Left lobe of liver (tissue), 2 donors: ENCODE measurements at regions not wholly inside any gene's neighbourhood (a gene's known extent, or its start where the extent isn't known, plus 50 kb on each side); places are given as distances from the start of the nearest gene placed in this dataset.
"Not testable (repeated sequence)": the region's sequence is repeated elsewhere in the genome, so short reads cannot be mapped to it uniquely, and the experiment has no call there.

Experiments used
- ATAC-seq: fragments of 200-7000 bp; cut with Tn5 transposase; one replicate; pipeline ENCODE4 v1.9.1; 2020; ENCODE audit warnings: mild to moderate bottlenecking, moderate library complexity
- DNase-seq: peaks from one replicate; pipeline ENCODE4 v3.0.0-alpha.2; 2020; ENCODE audit warnings: low spot score
- donor health status: DM: no; HTN: no; CAD: no; lungs with moderate emphysema.
- donor health status: DM: no; HTN: yes; CAD: no.

DNA sequence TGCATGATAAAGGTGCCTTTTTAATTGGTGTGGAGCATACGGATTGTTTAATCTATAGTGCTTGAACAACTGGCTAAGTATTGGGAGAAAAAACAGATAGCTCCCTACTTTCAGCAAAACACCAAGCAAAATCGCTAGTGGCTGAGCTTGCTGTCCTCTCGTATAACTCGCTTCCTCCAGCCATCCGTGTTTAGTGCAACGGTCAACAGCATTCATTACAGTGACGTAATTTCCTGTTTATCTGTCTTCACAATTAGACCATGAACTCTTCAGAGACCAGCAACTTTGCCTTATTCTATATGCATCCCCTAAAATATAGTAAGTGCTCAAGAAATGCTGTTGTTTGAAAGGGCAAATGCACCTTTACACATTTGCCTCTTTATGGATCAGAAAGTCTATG is 511.9 kb downstream of the HAPSTR1 start:
- DNase-seq (no peak), ATAC-seq (no peak)

DNA sequence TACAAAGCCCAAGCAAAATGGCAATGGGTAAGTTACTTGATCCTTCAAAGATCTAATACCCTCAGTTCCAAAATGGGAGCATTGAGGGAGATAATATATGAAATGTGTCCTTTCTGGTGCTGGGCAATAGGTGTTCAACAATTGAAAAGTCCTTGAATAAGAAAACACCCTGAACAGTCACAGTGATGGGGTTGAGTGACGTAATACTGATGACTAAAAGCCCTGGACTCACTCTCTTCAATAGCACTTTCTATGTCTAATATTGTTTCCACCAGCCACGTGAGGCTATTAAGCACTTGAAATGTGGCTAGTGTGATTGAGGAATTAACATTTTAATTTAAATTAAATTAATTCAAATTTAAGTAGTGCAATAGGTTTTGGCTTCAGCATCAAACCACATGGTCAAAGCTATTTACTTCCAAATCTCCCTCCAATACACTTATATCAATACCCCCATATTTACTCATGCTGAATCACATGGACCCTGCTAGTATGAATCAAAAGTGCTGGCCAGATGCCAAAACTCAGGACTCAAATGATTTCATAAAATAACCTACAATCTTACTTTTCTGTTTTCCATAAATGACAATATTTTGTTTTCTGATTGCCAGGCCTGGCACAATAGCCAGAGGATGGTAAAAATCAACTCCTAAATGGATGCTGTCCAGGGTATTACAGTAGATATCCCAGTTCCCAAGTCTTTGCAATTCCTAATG is 516.2 kb downstream of the HAPSTR1 start:
- ATAC-seq (no peak), DNase-seq (no peak)

DNA sequence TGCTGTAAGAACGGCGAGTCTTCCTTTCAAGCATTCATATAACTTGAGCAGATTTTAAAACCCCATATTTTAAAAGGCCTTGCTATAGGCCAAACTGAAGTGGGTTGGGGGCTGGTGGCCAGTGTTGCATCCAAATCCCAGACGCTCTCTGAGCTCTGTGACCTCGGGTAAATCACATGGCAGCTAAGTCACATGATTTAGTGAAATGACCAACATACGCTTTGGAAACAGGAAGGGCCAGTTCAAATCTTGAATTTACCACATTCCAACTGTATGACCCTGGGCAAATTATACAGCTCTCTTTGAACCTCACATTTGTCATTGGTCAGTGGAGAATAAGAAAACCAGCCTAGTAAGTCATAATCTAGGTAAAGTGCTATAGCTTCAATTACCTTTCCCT is 519.3 kb downstream of the HAPSTR1 start:
- ATAC-seq (no peak), DNase-seq (no peak)

DNA sequence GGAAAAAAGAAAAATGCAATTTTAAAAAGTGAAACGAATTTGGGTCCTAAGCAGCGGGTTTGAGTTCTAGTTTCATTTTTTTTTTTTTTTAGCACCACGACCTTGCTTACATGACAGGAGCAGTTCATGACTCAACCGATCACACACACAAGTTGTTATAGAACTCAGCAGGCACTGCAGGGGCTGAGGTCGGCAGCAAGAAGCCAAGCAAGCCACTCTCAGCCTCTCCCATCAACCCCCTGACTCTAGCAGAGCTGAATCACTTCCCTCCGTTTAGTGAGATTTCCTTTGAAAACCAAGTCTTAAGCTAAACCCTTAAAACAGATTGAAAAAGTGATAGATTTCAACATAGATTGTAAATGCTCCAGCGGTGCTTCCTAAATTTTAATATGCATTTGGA is 520.8 kb downstream of the HAPSTR1 start:
- ATAC-seq (no peak), DNase-seq (no peak)

DNA sequence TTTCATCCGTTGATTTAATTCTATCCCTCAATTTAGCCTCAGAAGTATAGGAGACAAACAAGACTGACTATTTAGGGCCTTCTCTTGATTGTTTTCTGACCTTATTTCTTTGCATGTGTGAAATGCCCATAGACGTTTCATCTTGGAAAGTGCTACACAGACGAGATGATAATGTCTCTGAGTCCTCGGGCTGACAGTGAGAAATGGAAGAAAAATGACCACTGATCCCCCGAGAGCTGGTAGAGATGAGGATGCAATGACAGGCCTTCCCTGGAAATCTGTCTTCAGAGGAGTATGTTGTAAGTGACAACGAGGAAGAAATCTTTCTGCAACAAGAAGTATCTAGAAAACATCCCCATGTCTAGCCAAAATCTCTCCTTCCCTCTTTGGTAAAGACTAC is 522.9 kb downstream of the HAPSTR1 start:
- no peak for ATAC-seq

DNA sequence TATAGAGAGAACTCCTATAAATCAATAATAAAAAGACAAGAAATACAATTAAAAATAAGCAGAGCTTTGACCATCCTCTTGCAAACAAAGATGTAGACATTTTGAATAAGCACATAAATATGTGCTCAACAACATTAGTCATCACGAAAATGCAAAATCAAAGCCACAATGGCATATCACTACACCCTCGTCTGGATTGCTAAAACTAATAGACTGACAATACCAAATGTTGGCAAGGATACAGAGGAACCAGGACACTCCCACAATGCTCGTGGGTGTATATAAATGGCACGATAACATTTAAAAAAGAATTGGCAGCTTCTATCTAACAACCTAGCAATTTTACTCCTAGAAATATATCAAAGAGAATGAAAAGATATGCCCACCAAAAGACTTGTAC is 530.8 kb downstream of the HAPSTR1 start:
- DNase-seq (no peak), ATAC-seq (no peak)

More for the DNA sequence above, 522.9 kb downstream of the HAPSTR1 start:
- no peak for DNase-seq

DNA sequence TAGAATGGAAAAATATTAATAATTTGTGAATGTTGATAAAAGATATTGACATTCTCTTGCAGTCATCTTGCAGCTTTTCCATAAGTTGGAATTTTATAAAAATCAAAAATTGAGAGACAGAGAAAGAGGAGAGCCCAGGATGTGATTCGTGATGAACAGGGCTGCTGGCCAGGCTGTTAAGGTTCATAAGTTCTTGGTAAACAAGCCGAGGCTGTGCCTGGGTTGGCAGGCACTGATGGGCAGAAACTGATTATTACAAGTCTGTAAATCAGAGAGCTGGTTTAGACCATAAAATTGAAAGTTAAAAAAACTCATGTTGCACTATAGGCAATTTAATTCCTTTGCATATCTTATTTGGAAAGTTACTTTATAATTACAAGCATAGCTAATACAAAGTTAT is 533.7 kb downstream of the HAPSTR1 start:
- ATAC-seq = peak; percentile 79
- DNase-seq = no peak

DNA sequence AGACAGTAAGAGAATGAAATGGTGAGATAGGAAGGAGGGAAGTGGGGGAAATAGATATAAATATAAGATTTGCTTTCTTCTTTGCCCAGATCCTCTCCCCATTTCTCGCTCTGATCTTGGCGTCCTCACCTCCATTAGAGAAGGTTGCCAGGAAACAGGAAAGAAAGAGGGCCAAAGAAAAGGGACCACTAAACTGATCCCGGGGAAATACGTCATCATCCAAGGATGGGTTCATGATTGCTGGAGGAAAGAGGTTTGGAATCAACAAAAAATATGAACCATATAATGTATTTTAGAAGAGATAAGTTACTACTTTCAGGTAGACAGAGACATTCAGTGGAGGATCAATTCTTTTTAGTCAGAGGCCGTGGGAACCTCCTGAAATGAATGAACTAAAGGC is 536.0 kb downstream of the HAPSTR1 start:
- no peak for ATAC-seq
- DNase-seq = no peak

DNA sequence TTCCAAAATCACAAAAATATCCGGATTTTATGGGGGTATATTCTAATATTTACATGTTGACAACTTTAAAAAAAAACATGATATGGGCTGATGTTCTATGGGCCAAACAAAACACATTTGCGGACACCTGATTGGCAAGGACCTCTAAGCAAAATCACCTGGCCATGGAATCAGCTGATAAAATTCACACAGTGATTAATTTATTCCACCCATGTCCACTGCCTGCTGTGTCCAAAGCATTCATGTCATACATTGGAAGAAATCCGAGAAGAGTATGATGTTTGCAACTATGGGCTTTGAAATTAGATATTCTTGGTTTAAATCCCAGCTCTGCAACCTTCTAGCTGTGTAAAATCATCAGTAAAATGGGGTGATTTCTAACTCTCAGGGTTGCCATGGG is 538.7 kb downstream of the HAPSTR1 start:
- no peak for ATAC-seq
- no peak for DNase-seq

DNA sequence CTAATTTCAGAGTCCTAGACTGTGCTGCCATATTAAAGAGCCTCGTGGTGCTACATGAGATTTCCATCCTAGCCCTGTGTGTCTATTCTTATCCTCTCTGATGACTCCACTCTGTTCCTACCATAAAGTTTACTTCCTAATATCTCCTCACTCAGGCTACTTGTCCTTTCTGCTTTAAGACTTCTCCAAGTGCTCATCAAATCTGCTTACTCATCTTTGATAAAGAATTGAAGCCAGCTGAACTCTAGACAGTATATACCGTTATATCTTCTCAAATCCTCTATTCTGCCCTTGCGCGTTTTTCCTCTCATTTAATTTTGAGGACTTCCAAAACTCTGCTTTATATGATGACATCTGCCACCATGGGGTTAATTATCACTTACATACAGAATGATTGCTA is 539.5 kb downstream of the HAPSTR1 start:
- DNase-seq (no peak), ATAC-seq (no peak)

DNA sequence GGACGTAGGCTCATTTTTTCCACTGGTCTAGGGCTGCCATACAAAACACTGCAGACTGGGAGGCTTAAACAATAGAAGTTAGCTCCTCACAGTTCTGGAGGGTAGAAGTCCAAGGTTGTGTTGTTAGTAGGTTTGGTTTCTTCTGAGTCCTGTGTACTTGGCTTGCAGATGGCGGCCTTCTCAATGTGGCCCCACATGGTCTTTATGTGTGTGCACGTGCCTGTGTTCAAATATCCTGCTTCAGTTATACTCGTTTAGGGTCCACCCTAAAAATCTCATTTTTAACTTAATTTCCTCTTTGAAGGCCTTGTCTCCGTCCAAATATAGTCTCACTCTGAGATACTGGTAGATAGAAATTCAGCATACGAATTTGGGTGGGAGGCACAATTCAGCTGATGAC is 542.4 kb downstream of the HAPSTR1 start:
- DNase-seq (no peak), ATAC-seq (no peak)

DNA sequence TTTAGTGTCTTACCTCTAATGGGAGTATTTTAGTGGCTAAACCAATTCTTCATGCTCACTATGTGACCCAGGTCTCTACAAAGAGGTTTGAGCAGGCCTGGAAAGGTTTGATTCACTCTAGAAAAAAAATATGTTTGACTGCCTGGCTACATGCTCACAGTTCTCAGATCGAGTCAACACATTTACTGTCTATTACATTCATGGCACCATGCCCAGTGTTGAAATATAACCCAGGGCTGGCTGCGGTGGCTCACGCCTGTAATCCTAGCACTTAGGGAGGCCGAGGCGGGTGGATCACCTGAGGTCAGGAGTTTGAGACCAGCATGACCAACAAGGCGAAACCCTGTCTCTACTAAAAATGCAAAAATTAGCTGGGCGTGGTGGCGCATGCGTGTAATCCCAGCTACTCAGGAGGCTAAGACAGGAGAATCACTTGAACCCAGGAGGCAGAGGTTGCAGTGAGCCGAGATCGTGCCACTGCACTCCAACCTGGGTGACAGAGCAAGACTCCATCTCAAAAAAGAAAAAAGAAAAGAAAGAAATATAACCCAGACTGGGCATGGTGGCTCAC is 543.8 kb downstream of the HAPSTR1 start:
- ATAC-seq = peak; percentile 49
- DNase-seq = not testable (repeated sequence)

DNA sequence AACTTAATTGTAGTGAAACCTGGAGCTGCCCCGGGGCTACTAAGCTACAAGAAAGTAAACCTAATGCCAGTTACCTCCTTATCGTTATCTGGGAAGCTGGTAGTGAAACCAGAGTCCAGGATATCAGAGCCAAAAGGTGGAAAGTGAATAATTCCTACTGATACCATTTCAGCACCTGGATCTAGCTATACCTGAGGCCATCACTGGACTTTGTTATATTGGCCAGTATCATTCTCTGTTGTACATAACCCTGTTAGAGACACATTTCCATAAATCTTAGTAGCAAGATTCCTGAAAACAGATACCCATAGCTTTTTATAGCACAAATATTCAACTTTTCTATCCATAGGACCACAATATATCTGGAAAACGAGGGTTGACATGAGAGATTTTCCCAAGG is 538.0 kb downstream of the GRIN2A start:
- no peak for ATAC-seq
- no peak for DNase-seq

DNA sequence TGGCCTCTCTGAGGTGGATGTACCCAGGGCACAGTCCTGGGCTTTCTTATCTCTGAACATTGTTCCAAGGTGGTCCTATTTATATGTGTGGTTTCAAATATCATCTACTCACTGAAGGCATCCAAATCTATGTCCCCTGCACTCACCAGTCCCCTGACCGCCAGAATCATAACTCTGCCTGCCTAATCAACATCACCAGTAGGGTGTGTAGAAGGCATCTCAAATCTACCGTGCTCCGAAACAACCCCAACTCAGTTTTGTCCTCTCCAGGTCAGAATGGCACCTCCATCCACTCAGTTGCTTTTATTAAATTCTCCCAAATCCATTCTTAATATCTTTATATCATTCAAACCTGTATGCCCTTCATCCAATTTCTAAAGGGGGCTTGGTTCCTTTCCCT is 536.3 kb downstream of the GRIN2A start:
- no peak for DNase-seq
- ATAC-seq = no peak

DNA sequence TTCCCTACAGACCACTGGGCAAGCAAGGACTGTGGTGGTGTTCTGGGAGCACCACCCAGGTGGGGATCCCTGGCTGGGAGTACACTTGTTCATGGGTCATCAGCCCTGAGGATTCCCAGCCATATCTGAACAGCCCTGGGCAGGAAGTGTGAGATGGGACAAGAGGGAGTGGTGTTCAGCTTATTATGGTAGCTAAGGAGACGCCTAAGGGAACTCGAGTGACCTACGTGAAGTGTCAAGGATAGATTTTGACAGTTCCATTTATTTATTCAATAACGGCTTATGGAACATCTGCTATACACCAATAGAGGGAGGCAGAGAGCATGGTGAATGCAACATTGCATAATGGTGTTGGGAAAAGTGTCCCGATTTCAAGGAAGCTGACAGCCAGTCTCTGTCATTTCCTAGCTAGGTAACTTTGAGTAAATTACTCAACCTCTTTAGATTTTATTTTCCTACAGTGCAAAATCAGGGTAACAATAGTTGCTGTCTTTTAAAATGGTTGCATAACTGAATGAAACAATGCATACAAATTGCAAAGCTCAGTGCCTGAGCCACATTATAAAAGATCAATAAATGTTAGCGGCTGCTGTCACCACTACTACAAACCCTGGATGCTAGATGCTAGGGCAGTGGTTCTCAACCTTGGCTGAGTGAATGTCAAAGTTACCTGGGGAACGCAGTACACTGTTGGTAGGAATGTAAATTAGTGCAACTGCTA is 534.1 kb downstream of the GRIN2A start:
- DNase-seq (no peak), ATAC-seq (peak; percentile 96)

DNA sequence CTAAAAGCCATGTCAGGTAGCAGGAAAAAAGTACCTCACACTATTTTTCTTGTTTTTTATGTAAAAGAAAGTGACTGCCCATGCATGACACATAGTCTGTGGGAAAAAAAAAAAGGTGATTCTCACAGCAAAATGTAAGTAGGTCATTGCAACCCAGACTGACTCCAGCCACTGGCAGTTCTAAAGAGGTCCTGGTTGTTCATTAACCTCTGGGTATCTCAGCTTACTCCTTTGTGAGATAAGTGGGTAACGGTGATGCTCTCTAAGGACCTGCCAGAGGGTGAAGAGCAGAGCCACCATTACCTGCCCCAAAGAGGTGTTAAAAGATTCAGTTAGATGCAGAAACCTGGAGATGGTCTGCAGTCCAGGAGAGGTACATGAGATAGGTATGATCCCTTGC is 531.9 kb downstream of the GRIN2A start:
- ATAC-seq (peak; percentile 79), DNase-seq (no peak)

DNA sequence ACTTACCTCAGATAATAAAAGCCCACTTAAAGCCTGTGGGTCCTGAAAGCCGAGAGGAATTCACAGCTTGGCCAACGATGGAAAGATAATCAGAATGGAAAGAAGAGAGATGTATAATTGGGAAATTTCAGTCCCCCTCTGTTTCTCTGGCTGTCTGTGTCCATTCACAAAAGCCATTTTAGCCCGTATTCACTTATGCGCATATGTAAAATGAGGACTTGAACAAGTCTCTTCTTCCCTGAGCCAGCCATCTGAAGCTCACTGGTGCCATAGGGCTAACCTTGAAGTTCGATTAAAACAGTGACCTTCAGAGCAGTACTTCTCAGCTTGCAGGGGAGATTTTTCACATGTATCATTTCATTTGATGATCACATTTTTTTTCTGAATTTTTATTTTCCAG is 527.2 kb downstream of the GRIN2A start:
- DNase-seq (no peak), ATAC-seq (no peak)

DNA sequence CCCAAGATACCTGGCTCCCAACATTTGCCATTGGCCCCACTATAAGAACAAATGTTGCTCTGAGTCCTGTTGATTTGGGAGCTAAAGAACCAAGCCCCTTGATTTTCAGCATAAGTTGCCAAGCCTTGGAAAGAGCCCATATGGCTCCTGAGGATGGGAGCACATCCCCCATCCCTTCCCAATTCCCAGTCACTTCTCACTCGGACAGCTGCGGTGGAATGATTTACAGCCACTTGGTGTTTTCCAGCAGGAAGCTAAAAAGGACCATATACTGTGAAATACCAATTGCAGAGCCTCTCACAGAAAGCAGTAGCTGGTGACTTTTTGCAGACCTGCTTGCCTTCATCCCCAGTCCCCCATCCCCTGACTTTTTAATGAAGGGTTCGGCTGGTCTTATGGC is 524.6 kb downstream of the GRIN2A start:
- ATAC-seq (no peak), DNase-seq (no peak)

DNA sequence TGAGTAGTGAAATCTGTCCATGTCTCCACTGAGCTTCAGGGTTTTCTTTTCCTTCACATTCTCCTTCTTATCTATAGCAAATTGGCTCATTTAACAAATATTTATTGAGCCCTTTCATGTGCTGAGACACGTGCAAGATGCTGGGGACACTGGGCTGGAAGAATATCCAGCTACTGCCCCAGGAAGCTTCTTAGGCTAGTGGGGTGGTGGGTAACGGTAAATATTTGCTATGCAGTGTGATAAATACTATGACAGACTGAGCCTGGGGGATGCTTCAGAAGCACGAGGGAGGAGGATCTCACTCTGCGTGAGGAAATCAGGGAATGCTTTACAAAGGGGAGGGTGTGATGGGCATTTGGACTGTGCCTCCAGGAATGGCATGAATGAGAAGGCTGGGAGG is 524.1 kb downstream of the GRIN2A start:
- ATAC-seq (no peak), DNase-seq (no peak)

DNA sequence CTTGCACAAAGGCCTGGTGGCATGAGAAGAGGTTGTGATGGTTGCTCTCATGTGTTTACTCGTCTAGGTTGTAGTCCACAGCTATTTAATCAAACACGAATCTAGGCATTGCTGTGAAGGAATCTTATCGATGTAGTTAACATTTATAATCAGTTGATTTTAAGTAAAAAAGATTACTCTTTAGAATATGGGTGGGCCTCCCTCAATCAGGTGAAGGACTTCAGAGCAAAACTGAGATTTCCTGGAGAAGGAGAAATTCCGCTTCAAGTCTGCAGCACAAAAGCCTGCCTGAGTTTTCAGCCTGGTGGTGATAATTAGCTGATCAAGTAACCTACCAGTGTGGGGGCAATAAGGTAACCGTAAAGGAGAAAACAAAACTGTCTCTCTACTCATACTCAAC is 523.6 kb downstream of the GRIN2A start:
- no peak for DNase-seq
- ATAC-seq = no peak

DNA sequence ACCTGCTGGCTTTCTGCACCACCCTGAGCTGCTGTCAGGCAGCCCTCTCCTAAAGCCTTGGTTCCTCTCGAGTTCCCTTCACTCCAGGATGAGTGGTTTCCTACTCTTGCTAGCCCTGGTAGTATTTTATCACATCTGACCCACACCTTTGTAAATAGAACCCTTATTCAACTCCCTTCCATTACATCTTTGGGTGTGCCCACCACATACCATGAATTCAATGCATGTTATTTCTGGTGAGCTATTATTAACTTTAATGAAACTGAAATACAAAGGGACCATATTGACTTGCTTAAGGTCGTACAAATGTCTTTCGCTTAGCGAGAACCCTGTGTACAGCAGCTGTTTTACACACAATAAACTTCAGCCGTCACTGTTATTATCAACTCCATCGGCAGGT is 521.3 kb downstream of the GRIN2A start:
- ATAC-seq (no peak), DNase-seq (no peak)

DNA sequence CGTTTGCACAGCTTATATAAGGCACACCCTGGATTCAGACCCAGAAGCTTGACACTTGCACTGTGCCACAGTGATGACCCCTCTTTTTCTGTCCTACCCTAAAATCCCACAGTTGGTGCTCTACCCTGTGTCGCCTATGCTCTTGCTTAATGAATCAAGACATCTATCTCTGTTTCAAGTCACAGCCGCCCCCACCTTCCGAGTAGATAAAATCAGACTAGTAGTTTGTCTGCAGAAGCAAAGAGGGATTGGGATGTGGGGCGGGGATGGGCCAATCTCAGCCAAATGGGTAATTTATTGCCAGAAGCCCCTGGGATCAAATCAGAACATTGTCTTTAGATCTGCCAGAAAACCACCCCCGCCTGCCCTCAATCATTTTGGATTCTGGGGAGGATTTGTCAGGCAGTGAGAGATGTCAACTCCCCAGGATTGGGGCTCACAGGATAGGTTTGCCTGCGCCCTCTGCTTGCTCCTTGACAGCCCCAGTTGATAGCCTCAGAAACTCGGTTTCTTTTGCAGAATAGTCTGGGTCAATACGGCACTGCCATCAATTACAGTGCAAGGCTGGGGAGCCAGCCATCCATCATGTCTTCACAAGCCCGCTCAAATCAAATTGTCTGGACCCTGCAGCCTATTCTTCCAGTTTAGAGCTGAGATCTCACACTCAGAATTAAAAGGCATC is 520.8 kb downstream of the GRIN2A start:
- ATAC-seq (no peak), DNase-seq (no peak)
